SK-N-SH (cell line): ENCODE measurements at regions not wholly inside any gene's neighbourhood (a gene's known extent, or its start where the extent isn't known, plus 50 kb on each side); places are given as distances from the start of the nearest gene placed in this dataset.

Source experiments
- TF ChIP-seq, protein P1 (sequence below): IDR thresholded peaks from 2 replicates; pipeline ENCODE4 v1.4.0; 2012; ENCODE audit warnings: low read depth, borderline replicate concordance
- TF ChIP-seq, protein P2 (sequence below): fragments of 150-350 bp; IDR thresholded peaks from 2 replicates; pipeline ENCODE4 v1.6.1; 2016; ENCODE audit warnings: mild to moderate bottlenecking, low read depth, low read length

- TF ChIP-seq, protein P1, sequence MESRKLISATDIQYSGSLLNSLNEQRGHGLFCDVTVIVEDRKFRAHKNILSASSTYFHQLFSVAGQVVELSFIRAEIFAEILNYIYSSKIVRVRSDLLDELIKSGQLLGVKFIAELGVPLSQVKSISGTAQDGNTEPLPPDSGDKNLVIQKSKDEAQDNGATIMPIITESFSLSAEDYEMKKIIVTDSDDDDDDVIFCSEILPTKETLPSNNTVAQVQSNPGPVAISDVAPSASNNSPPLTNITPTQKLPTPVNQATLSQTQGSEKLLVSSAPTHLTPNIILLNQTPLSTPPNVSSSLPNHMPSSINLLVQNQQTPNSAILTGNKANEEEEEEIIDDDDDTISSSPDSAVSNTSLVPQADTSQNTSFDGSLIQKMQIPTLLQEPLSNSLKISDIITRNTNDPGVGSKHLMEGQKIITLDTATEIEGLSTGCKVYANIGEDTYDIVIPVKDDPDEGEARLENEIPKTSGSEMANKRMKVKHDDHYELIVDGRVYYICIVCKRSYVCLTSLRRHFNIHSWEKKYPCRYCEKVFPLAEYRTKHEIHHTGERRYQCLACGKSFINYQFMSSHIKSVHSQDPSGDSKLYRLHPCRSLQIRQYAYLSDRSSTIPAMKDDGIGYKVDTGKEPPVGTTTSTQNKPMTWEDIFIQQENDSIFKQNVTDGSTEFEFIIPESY: no peak
- TF ChIP-seq, protein P2, sequence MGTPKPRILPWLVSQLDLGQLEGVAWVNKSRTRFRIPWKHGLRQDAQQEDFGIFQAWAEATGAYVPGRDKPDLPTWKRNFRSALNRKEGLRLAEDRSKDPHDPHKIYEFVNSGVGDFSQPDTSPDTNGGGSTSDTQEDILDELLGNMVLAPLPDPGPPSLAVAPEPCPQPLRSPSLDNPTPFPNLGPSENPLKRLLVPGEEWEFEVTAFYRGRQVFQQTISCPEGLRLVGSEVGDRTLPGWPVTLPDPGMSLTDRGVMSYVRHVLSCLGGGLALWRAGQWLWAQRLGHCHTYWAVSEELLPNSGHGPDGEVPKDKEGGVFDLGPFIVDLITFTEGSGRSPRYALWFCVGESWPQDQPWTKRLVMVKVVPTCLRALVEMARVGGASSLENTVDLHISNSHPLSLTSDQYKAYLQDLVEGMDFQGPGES: no peak
Observed at GRCh38 chr16:9254863-9255262, 163.4 kb downstream of the HAPSTR1 start.
